ENCODE measurements at regions not wholly inside any gene's neighbourhood (a gene's known extent, or its start where the extent isn't known, plus 50 kb on each side); places are given as distances from the start of the nearest gene placed in this dataset.

DNA sequence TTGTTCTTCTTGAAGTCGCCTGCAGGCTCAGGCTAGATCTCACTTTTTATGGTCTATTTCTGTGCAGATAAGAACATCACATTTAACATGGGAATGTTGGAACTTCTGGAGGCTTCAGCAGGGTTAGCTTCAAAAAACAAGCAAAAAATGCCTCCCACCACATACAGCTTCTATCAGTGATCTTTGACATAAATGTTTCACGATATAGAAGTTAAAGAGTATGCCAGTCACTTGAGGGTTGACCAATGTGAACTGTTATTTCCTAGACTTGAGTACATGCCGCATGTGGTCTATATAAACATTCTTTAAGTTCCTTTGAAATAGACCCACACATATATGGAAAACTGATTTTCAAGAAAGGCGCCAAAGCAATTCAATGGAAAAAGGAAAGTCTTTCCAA, 219.2 kb upstream of the KLF14 start:
- WGBS: 94% methylated on average over 4 of the region's 4 CpGs
- Histone ChIP-seq H3K9me3 (no peaks in the 10 kb centered on the region), H3K27me3 (no peaks in the 10 kb centered on the region), H3K36me3 (peaks cover 0 to 48% (median 18%) of the 10 kb centered on the region in 4 donors), H3K4me3 (no peak overlapping the region), H3K27ac (replicated peaks in 1 of 4) (no peak overlapping the region), H3K4me1 (peaks cover 41 to 75% (median 66%) of the 10 kb centered on the region in 4 donors)
- TF ChIP-seq CTCF (IDR thresholded peaks at IDR 0.05): no peak
- TF ChIP-seq POLR2A (IDR thresholded peaks at IDR 0.05; ENCODE audit: low read depth): no peak
- no peak for TF ChIP-seq POLR2AphosphoS5 (IDR thresholded peaks at IDR 0.05)
- TF ChIP-seq EP300 (IDR thresholded peaks at IDR 0.05): no peak
- DNase-seq (ENCODE audit: extremely low spot score): no peak
- intact Hi-C loops (cut with DNase I): no loop called here

DNA sequence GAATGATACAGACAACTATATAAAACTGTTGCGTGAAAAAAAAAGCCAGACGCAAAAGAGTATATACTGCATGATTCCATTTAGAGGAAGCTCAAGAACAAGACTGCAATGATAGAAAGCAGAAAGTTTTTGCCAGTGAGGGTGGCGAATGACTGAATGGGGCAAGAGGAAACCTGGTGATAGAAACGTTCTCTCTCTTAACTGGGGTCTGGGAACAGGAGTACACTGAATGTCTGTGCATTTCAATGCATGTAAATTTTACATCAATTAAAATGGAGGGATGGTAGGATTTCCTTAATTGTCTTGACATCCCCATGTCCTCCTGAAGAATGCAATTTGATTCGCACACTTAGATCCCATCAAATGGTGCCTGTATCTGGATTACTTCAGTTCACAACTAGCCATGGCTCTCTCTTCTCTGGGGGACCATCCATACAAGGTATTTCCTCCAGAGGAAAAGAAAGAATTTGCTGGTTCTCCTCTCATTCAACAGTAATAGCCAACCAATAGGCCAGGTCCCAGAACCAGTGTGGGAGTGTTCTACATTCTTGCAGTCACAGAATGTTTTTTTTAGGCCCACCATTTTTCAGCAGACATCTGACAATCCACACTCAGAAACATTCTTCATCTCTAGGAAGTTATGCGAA, 221.0 kb upstream of the KLF14 start:
- Histone ChIP-seq H3K4me1 (peaks cover 34 to 75% (median 62%) of the 10 kb centered on the region in 4 donors), H3K4me3 (no peak overlapping the region), H3K9me3 (no peaks in the 10 kb centered on the region), H3K36me3 (peaks cover 0 to 60% (median 29%) of the 10 kb centered on the region in 4 donors), H3K27ac (replicated peaks in 1 of 4) (no peak overlapping the region), H3K27me3 (no peaks in the 10 kb centered on the region)
- WGBS: 96% methylated on average over 6 of the region's 6 CpGs
- TF ChIP-seq POLR2A (IDR thresholded peaks at IDR 0.05; ENCODE audit: low read depth) (no peak), CTCF (IDR thresholded peaks at IDR 0.05) (no peak), POLR2AphosphoS5 (IDR thresholded peaks at IDR 0.05) (no peak), EP300 (IDR thresholded peaks at IDR 0.05) (no peak)
- DNase-seq (ENCODE audit: extremely low spot score): no peak
- intact Hi-C loops (cut with DNase I): no loop called here

GRCh38 chr7:130955565-130955919, 221.5 kb upstream of the KLF14 start:
- peaks cover 35 to 75% (median 62%) of the 10 kb centered on the region in 4 donors for H3K4me1 ChIP-seq
- H3K27me3 ChIP-seq: no peaks in the 10 kb centered on the region
- DNase-seq (ENCODE audit: extremely low spot score): no peak
- no peaks in the 10 kb centered on the region for H3K9me3 ChIP-seq
- H3K4me3 ChIP-seq: no peak overlapping the region
- H3K27ac ChIP-seq (replicated peaks in 1 of 4): no peak overlapping the region
- intact Hi-C loops (cut with DNase I): no loop called here
- H3K36me3 ChIP-seq: peaks cover 0 to 59% (median 29%) of the 10 kb centered on the region in 4 donors
- TF ChIP-seq POLR2AphosphoS5 (IDR thresholded peaks at IDR 0.05): no peak
- no peak for TF ChIP-seq CTCF (IDR thresholded peaks at IDR 0.05)
- TF ChIP-seq POLR2A (IDR thresholded peaks at IDR 0.05; ENCODE audit: low read depth): no peak
- no peak for TF ChIP-seq EP300 (IDR thresholded peaks at IDR 0.05)

DNA sequence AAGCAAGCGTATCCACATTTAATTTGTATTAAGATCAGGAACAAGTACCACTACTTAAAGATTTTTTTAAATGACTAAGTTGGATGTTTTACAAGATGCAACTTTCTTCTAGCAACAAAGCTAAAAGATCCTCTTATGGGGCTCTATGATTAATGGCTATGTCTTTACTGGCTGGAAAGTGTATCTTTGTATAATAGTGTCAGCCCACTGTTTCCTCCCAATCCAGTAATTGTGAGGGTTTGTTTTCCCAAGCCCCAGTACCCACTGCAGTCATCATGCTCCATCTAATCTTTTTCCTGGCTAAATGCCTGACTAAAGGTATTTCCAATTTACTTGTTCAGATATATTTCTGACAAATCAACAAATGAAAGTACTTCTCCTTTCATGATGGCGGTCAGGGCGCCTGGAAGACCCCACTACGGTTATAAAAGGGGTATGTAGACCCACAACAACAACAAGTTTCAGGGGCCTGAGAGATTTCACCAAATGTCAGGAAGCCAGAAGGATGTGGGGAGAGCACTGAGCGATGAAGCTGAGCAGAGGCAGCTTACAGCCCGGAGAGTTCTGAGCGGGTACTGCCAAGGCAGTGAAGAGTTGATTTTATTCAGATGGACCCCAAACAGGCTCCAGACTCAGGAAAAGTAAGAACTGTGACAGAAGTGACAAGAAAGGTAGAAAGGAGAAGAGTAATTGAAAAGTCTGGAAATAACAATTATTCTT, 222.6 kb upstream of the KLF14 start:
- TF ChIP-seq POLR2A (IDR thresholded peaks at IDR 0.05; ENCODE audit: low read depth) (no peak), POLR2AphosphoS5 (IDR thresholded peaks at IDR 0.05) (no peak), EP300 (IDR thresholded peaks at IDR 0.05) (no peak), CTCF (IDR thresholded peaks at IDR 0.05) (no peak)
- intact Hi-C loops (cut with DNase I): no loop called here
- no peak for DNase-seq (ENCODE audit: extremely low spot score)
- WGBS: 58% methylated on average over 7 of the region's 7 CpGs
- H3K36me3 ChIP-seq: peaks cover 0 to 59% (median 21%) of the 10 kb centered on the region in 4 donors
- H3K9me3 ChIP-seq: no peaks in the 10 kb centered on the region
- H3K27me3 ChIP-seq: no peaks in the 10 kb centered on the region
- H3K4me1 ChIP-seq: peaks cover 38 to 75% (median 63%) of the 10 kb centered on the region in 4 donors
- no peak overlapping the region for H3K4me3 ChIP-seq
- peak overlapping the region in 1 of 4 donors; percentile 28 for H3K27ac ChIP-seq (replicated peaks in 1 of 4)

Data from esophagus muscularis mucosa (tissue), 4 donors.